HCT116 (cell line): ENCODE measurements at regions not wholly inside any gene's neighbourhood (a gene's known extent, or its start where the extent isn't known, plus 50 kb on each side); places are given as distances from the start of the nearest gene placed in this dataset.

ENCODE experiments used
- ATAC-seq: fragments of 200-7000 bp; cut with Tn5 transposase; 2 replicates; pipeline ENCODE4 v1.9.1; 2020; ENCODE audit warnings: mild to moderate bottlenecking, moderate library complexity
- BruUV-seq: library from RNA; stranded (reverse); fragments of 400-500 nt; replicated peaks from 2 replicates; lab custom pipeline; 2021; lab: Mats Ljungman, UMichigan
- CTCF ChIA-PET: fragments of 300-600 bp; sonication (Branson Sonifier 250); formaldehyde crosslinking; loops from one replicate; lab custom pipeline; 2021; ENCODE audit warnings: antibody characterized with exemption; lab: Charles Lee
- POLR2A ChIA-PET: fragments of 300-600, 350-600 bp; sonication (Branson Sonifier 250); formaldehyde crosslinking; loops from one replicate; lab custom pipeline; 2021; ENCODE audit warnings: antibody characterized with exemption; lab: Charles Lee
- RAD21 ChIA-PET, 2 experiments: fragments of 300-600 bp; sonication (Branson Sonifier 250); formaldehyde crosslinking; loops; one replicate each; lab custom pipeline; 2023; ENCODE audit warnings: low total read pairs in 2 of 2; ENCODE audit not compliant: uncharacterized antibody in 2 of 2, unreplicated experiment in 2 of 2, low non-redundant PET in 1 of 2; lab: Charles Lee
- DNase-seq: peaks from one replicate; pipeline ENCODE4 v3.0.0-alpha.2; 2010; ENCODE audit warnings: low read depth, low spot score
- H2AFZ ChIP-seq: fragments of 200-600 bp; shearing (Covaris generic), sonication (generic); 2 replicates; pipeline ENCODE4 v1.6.1; 2017; ENCODE audit warnings: low read depth, mixed run types, mixed read lengths, antibody characterized with exemption, low read length; ENCODE audit not compliant: poor library complexity, severe bottlenecking
- H3K27ac ChIP-seq: 2 replicates; pipeline ENCODE4 v1.5.1; 2012; ENCODE audit warnings: low read depth, low read length
- H3K27me3 ChIP-seq: fragments of 200-600 bp; sonication (generic); 2 replicates; pipeline ENCODE4 v1.6.1; 2016; ENCODE audit warnings: mixed run types, low read length, mixed read lengths; ENCODE audit not compliant: insufficient read depth
- H3K36me3 ChIP-seq, 2 experiments: fragments of 200-500 bp in 1 of 2; fragments of 200-600 bp in 1 of 2; sonication (Bioruptor generic) in 1 of 2; sonication (generic) in 1 of 2; 2 replicates each; pipeline versions ENCODE4 v1.5.1 to v1.6.1; 2014 to 2016; ENCODE audit warnings: low read length in 2 of 2, inconsistent platforms in 1 of 2, mixed read lengths in 1 of 2, mixed run types in 1 of 2; ENCODE audit not compliant: insufficient read depth in 2 of 2, control insufficient read depth in 1 of 2
- H3K4me1 ChIP-seq, 2 experiments: fragments of 200-600 bp in 1 of 2; sonication (generic) in 1 of 2; 2 replicates each; pipeline versions ENCODE4 v1.5.1 to v1.6.1; 2012 to 2017; ENCODE audit warnings: low read length in 2 of 2, inconsistent platforms in 1 of 2, mild to moderate bottlenecking in 1 of 2, mixed read lengths in 1 of 2, mixed run types in 1 of 2, moderate library complexity in 1 of 2; ENCODE audit not compliant: insufficient read depth in 2 of 2, control insufficient read depth in 1 of 2
- H3K4me2 ChIP-seq: fragments of 200-600 bp; sonication (generic); 2 replicates; pipeline ENCODE4 v1.6.1; 2017; ENCODE audit warnings: mixed run types, low read length, mixed read lengths
- H3K4me3 ChIP-seq, 2 experiments: fragments of 200-600 bp in 1 of 2; sonication (generic) in 1 of 2; replicated peaks in 1 of 2; 2 replicates each; pipeline ENCODE4 v1.5.1; 2011 to 2016; ENCODE audit warnings: low read length in 2 of 2, control low read depth in 1 of 2, low read depth in 1 of 2, mild to moderate bottlenecking in 1 of 2, mixed read lengths in 1 of 2, mixed run types in 1 of 2
- H3K79me2 ChIP-seq: fragments of 200-600 bp; sonication (generic); 2 replicates; pipeline ENCODE4 v1.6.1; 2017; ENCODE audit warnings: mild to moderate bottlenecking, mixed run types, low read length, moderate library complexity, mixed read lengths; ENCODE audit not compliant: insufficient read depth
- H3K9ac ChIP-seq: fragments of 200-600 bp; sonication (generic); 2 replicates; pipeline ENCODE4 v1.6.1; 2016; ENCODE audit warnings: low read length, mixed read lengths
- H3K9me2 ChIP-seq: fragments of 200-600 bp; sonication (generic), shearing (Covaris generic); 2 replicates; pipeline ENCODE4 v1.6.1; 2017; ENCODE audit warnings: mixed run types, mild to moderate bottlenecking, moderate library complexity; ENCODE audit not compliant: insufficient read depth
- H3K9me3 ChIP-seq, 2 experiments: fragments of 200-500 bp in 1 of 2; fragments of 200-600 bp in 1 of 2; sonication (Bioruptor generic) in 1 of 2; sonication (generic) in 1 of 2; 2 replicates each; pipeline ENCODE4 v1.6.1; 2014 to 2017; ENCODE audit warnings: low read length in 2 of 2, mixed read lengths in 2 of 2, inconsistent platforms in 1 of 2, low read depth in 1 of 2, mild to moderate bottlenecking in 1 of 2, mixed run types in 1 of 2, moderate library complexity in 1 of 2; ENCODE audit not compliant: control insufficient read depth in 1 of 2, insufficient read depth in 1 of 2
- H4K20me1 ChIP-seq: fragments of 200-600 bp; sonication (generic), shearing (Covaris generic); 2 replicates; pipeline ENCODE4 v1.6.1; 2017; ENCODE audit warnings: mixed run types, mild to moderate bottlenecking, moderate library complexity; ENCODE audit not compliant: insufficient read depth
- ATF3 ChIP-seq: IDR thresholded peaks from 2 replicates; pipeline ENCODE4 v1.6.1; 2012
- CBX3 ChIP-seq: IDR thresholded peaks from 2 replicates; pipeline ENCODE4 v1.6.1; 2012; ENCODE audit warnings: low read depth
- CEBPB ChIP-seq: IDR thresholded peaks from 2 replicates; pipeline ENCODE4 v1.6.1; 2012; ENCODE audit warnings: low read depth
- CTCF ChIP-seq, 3 experiments: fragments of 200-600 bp in 1 of 3; sonication (generic) in 1 of 3; IDR thresholded peaks in 2 of 3; conservative IDR thresholded peaks in 1 of 3; 2 replicates each; pipeline ENCODE4 v1.5.1; 2012 to 2017; ENCODE audit warnings: low read depth in 2 of 3, low read length in 2 of 3, antibody characterized with exemption in 1 of 3, borderline replicate concordance in 1 of 3, control low read depth in 1 of 3, mild to moderate bottlenecking in 1 of 3, mixed read lengths in 1 of 3, mixed run types in 1 of 3, moderate library complexity in 1 of 3; ENCODE audit not compliant: insufficient read depth in 1 of 3
- ELF1 ChIP-seq: IDR thresholded peaks from 2 replicates; pipeline ENCODE4 v1.6.1; 2012; ENCODE audit warnings: low read depth, borderline replicate concordance
- EZH2phosphoT487 ChIP-seq: fragments of 200-600 bp; IDR thresholded peaks from 2 replicates; pipeline ENCODE4 v1.6.1; 2018; ENCODE audit warnings: antibody characterized with exemption, borderline replicate concordance
- FOSL1 ChIP-seq: IDR thresholded peaks from 2 replicates; pipeline ENCODE4 v1.6.1; 2012; ENCODE audit warnings: low read depth
- JUND ChIP-seq: IDR thresholded peaks from 2 replicates; pipeline ENCODE4 v1.6.1; 2012
- POLR2A ChIP-seq: IDR thresholded peaks from 2 replicates; pipeline ENCODE4 v1.7.0; 2011; ENCODE audit warnings: borderline replicate concordance; ENCODE audit not compliant: insufficient read depth, insufficient read length; ENCODE audit errors: extremely low read depth
- POLR2AphosphoS5 ChIP-seq: IDR thresholded peaks from 2 replicates; pipeline ENCODE4 v1.6.1; 2011; ENCODE audit warnings: mild to moderate bottlenecking, low read depth, low read length, moderate library complexity
- RAD21 ChIP-seq: IDR thresholded peaks from 2 replicates; pipeline ENCODE4 v1.6.1; 2012; ENCODE audit warnings: low read depth, mild to moderate bottlenecking
- SIN3A ChIP-seq: IDR thresholded peaks from 2 replicates; pipeline ENCODE4 v1.6.1; 2012; ENCODE audit warnings: low read depth
- SP1 ChIP-seq: IDR thresholded peaks from 2 replicates; pipeline ENCODE4 v1.6.1; 2012; ENCODE audit warnings: low read depth
- SRF ChIP-seq: IDR thresholded peaks from 2 replicates; pipeline ENCODE4 v1.6.1; 2012; ENCODE audit warnings: low read depth
- TCF7L2 ChIP-seq: IDR thresholded peaks from 2 replicates; pipeline ENCODE4 v1.7.0; 2011; ENCODE audit warnings: borderline replicate concordance, inconsistent platforms; ENCODE audit not compliant: insufficient read depth, insufficient read length; ENCODE audit errors: extremely low read depth
- YY1 ChIP-seq: IDR thresholded peaks from 2 replicates; pipeline ENCODE4 v1.6.1; 2011; ENCODE audit warnings: low read length, low read depth, moderate library complexity, mild to moderate bottlenecking; ENCODE audit not compliant: insufficient replicate concordance; ENCODE audit errors: extremely low read depth
- ZFX ChIP-seq: fragments of 450-650 bp; IDR thresholded peaks from 2 replicates; pipeline ENCODE4 v1.6.1; 2017
- ZNF274 ChIP-seq: fragments of 200-500 bp; sonication (Bioruptor generic); IDR thresholded peaks from 2 replicates; pipeline ENCODE4 v1.6.1; 2014; ENCODE audit warnings: mild to moderate bottlenecking, low read depth, low read length, inconsistent platforms
- intact Hi-C: fragments of 100-400 bp; cut with micrococcal nuclease; formaldehyde crosslinking; loops from 2 replicates; pipeline ENCODE4 v1.10.0; 2022
- TF ChIP-seq, protein P1 (sequence below): IDR thresholded peaks from 2 replicates; pipeline ENCODE4 v1.6.1; 2012

DNA sequence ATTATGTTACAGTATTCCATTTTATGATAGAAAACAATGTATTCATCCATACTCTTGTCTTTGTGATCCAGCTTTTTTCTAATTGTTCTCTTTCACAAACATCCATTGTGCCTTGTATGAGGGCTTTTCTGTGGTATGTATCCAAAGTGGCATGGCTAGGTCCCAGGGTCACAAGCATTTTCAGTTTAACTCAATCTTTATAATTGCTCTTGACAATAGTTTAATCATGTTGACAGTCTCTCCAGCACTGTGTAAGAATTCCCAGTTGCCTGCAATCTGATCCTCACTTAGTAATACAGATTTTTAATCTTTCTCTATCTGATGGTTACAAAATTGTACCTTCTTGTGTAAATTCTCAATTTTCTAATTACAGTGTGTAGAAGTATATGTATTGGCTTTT lies 533.4 kb downstream of the NEBL start:
- Histone ChIP-seq H2AFZ (no peak overlapping the region), H3K4me3 (no peak overlapping the region), H3K4me1 (no peaks in the 10 kb centered on the region), H4K20me1 (no peaks in the 10 kb centered on the region), H3K79me2 (no peaks in the 10 kb centered on the region), H3K4me2 (no peak overlapping the region), H3K27ac (no peak overlapping the region), H3K9me2 (no peaks in the 10 kb centered on the region), H3K27me3 (no peaks in the 10 kb centered on the region), H3K9ac (no peak overlapping the region), H3K9me3 (peaks cover 4 to 5% of the 10 kb centered on the region in 2 experiments; a peak in 1 of 4 replicates), H3K36me3 (no peaks in the 10 kb centered on the region)
- TF ChIP-seq ZFX, result no peak
- no peak for TF ChIP-seq SRF
- no TSS peak for BruUV-seq
- no peak for ATAC-seq
- RAD21 ChIA-PET, result no interaction called here
- POLR2A ChIA-PET, result no interaction called here
- intact Hi-C loops, result no loop called here
- DNase-seq, result no peak
- CTCF ChIA-PET, result no interaction called here

DNA sequence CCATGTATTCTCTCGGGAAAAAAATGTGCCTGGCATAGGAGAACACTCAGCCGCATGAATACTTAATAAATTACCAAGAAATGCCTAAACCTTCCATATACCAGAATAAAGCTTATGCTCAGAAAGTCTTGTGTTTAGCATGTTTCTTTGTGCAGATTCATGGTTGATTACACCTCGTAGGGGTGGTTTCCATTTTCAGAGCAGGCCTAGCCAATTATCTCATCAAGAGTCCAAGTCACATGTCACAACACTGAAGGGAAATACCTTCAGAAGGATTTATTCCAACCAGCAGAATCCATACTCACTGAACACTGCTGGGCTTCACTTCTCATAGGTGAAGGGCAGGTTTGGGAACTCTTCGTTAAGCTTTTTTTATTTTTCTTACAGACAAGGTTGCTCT lies 539.7 kb downstream of the PLXDC2 start:
- Histone ChIP-seq H3K4me3 (no peak overlapping the region), H3K4me1 (no peaks in the 10 kb centered on the region), H3K36me3 (no peaks in the 10 kb centered on the region), H3K9me2 (no peaks in the 10 kb centered on the region), H3K4me2 (no peak overlapping the region), H3K9ac (no peak overlapping the region), H2AFZ (no peak overlapping the region), H3K9me3 (peaks cover 0 to 8% of the 10 kb centered on the region in 2 experiments; a peak in 2 of 4 replicates), H3K79me2 (no peaks in the 10 kb centered on the region), H3K27me3 (no peaks in the 10 kb centered on the region), H3K27ac (no peak overlapping the region), H4K20me1 (no peaks in the 10 kb centered on the region)
- intact Hi-C loops, result no loop called here
- no peak for DNase-seq
- ChIA-PET RAD21 (no interaction called here), POLR2A (no interaction called here), CTCF (no interaction called here)
- TF ChIP-seq SRF, result no peak
- TF ChIP-seq FOSL1, result no peak
- no peak for TF ChIP-seq ATF3
- TF ChIP-seq, protein P1, sequence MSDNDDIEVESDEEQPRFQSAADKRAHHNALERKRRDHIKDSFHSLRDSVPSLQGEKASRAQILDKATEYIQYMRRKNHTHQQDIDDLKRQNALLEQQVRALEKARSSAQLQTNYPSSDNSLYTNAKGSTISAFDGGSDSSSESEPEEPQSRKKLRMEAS, result no peak
- TF ChIP-seq SIN3A, result no peak
- TF ChIP-seq CTCF (IDR thresholded peaks at IDR 0.05 in 2 of 3, conservative IDR thresholded peaks at IDR 0.05 in 1 of 3; ENCODE audit: borderline replicate concordance in 1 of 3, insufficient read depth in 1 of 3, low read depth in 2 of 3, low read length in 2 of 3), result no peak
- no peak for TF ChIP-seq ELF1
- no peak for TF ChIP-seq JUND
- no peak for TF ChIP-seq YY1
- TF ChIP-seq SP1, result no peak
- TF ChIP-seq CBX3, result no peak
- TF ChIP-seq RAD21, result no peak
- TF ChIP-seq ZFX, result no peak
- no peak for TF ChIP-seq POLR2AphosphoS5
- TF ChIP-seq TCF7L2, result no peak
- no peak for TF ChIP-seq CEBPB
- TF ChIP-seq ZNF274, result no peak
- no peak for TF ChIP-seq POLR2A
- no peak for TF ChIP-seq EZH2phosphoT487
- ATAC-seq, result no peak
- BruUV-seq, result no TSS peak
